Kidney epithelial cell (primary cell): ENCODE measurements at regions not wholly inside any gene's neighbourhood (a gene's known extent, or its start where the extent isn't known, plus 50 kb on each side); places are given as distances from the start of the nearest gene placed in this dataset.

Experiments
- DNase-seq: peaks from one replicate; pipeline ENCODE4 v3.0.0-alpha.2; 2010; ENCODE audit warnings: low read depth
- H3K27me3 ChIP-seq: 2 replicates; pipeline ENCODE4 v1.6.0; 2011; ENCODE audit warnings: low read length; ENCODE audit not compliant: control insufficient read depth, insufficient read depth
- H3K36me3 ChIP-seq: 2 replicates; pipeline ENCODE4 v1.5.1; 2011; ENCODE audit warnings: low read length; ENCODE audit not compliant: control insufficient read depth, insufficient read depth
- H3K4me3 ChIP-seq: 2 replicates; pipeline ENCODE4 v1.5.1; 2011; ENCODE audit warnings: low read depth, mild to moderate bottlenecking, control low read depth, low read length
- CTCF ChIP-seq: IDR thresholded peaks from 2 replicates; pipeline ENCODE4 v1.5.1; 2011; ENCODE audit warnings: mild to moderate bottlenecking, moderate library complexity, low read length, control low read depth, inconsistent platforms; ENCODE audit not compliant: insufficient read depth, poor library complexity, severe bottlenecking

DNA sequence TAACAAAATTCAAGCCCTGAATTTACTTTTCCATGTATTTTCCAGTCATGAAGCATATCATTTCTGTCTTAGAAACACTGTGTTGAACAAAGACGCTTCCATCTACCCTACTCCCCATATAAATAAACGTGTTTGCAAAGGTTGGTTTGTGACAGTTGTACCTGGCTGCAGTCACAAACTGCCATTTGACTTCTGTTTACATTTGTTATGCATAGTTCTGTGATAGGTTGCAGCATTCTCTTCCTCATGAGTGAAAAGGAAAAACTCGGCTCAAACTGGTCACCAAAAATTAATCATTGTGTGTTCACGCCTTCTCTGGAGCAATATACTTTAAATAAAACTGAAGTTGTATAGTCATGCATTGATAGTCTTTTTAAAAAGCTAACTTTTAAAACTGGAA lies 69.3 kb upstream of the MOCS2 start:
- no peaks in the 10 kb centered on the region for H3K36me3 ChIP-seq
- no peak for TF ChIP-seq CTCF
- no peak overlapping the region for H3K4me3 ChIP-seq
- DNase-seq, result no peak
- no peaks in the 10 kb centered on the region for H3K27me3 ChIP-seq

- DNase-seq, result no peak
- H3K36me3 ChIP-seq, result no peaks in the 10 kb centered on the region
- no peak overlapping the region for H3K4me3 ChIP-seq
Observed at GRCh38 chr5:53179691-53180090, 70.1 kb upstream of the MOCS2 start.

GRCh38 chr5:53180538-53180937 lies 71.0 kb upstream of the MOCS2 start:
- H3K36me3 ChIP-seq, result no peaks in the 10 kb centered on the region
- no peak for TF ChIP-seq CTCF
- H3K4me3 ChIP-seq, result no peak overlapping the region
- no peaks in the 10 kb centered on the region for H3K27me3 ChIP-seq
- DNase-seq, result no peak

More at GRCh38 chr5:53179691-53180090, 70.1 kb upstream of the MOCS2 start:
- no peak for TF ChIP-seq CTCF
- H3K27me3 ChIP-seq, result no peaks in the 10 kb centered on the region

DNA sequence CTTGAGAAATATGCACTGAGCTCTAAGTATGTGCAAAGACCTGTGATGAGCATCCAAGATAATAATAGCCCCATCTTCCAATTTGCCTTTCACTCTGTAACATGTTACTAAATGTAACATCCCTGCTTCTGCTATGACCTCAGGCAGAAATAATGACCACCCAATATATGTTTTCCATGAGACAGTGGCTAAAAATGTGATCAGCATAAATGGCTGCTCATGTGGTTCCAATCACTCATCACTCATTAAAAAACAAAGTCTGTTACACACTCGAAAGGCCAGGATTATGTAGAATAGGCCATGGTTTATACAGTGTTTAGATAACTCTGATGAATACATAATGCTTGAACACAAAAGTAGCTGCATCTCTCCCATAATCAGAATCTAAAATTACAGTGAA lies 71.4 kb upstream of the MOCS2 start:
- TF ChIP-seq CTCF, result no peak
- Histone ChIP-seq H3K36me3 (no peaks in the 10 kb centered on the region), H3K27me3 (no peaks in the 10 kb centered on the region), H3K4me3 (no peak overlapping the region)
- DNase-seq, result no peak

GRCh38 chr5:53183880-53184279 lies 74.3 kb upstream of the MOCS2 start:
- Histone ChIP-seq H3K36me3 (no peaks in the 10 kb centered on the region), H3K27me3 (no peaks in the 10 kb centered on the region), H3K4me3 (no peak overlapping the region)
- no peak for TF ChIP-seq CTCF
- no peak for DNase-seq

DNA sequence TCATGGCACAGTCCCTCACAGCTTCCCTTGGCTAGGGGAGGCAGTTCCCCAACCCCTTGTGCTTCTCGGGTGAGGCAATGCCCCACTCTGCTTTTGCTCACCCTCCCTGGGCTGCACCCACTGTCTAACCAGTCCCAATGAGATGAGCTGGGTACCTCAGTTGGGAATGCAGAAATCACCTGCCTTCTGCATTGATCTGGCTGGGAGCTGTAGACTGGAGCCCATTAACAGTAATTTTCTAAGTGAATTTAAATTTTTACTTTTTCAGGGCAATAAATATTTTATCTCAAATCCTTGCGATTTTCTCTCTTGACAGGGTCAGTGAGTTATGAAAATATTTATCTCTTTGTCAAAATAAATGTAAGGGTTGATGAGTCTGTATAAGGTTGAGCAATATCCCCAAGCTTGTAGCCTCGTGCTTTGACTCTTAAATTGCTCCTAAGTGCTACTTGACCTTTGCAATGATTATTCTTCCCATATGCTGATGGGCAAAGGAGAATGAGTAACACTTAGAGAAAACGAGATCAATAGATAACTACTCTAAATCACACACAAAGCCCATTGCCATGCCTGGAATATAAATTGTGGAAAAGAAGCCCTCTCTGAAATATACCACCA lies 82.1 kb upstream of the MOCS2 start:
- Histone ChIP-seq H3K27me3 (no peaks in the 10 kb centered on the region), H3K4me3 (no peak overlapping the region), H3K36me3 (no peaks in the 10 kb centered on the region)
- DNase-seq, result no peak
- no peak for TF ChIP-seq CTCF
